GM18867 (cell line): ENCODE measurements at regions not wholly inside any gene's neighbourhood (a gene's known extent, or its start where the extent isn't known, plus 50 kb on each side); places are given as distances from the start of the nearest gene placed in this dataset.
"Not testable (repeated sequence)": the region's sequence is repeated elsewhere in the genome, so short reads cannot be mapped to it uniquely, and the experiment has no call there.

ENCODE experiments used
- ATAC-seq: cut with Tn5 transposase; IDR thresholded peaks from one replicate; pipeline ENCODE4 v1.9.1; 2021; ENCODE audit warnings: mild to moderate bottlenecking, moderate library complexity; ENCODE audit not compliant: unreplicated experiment

DNA sequence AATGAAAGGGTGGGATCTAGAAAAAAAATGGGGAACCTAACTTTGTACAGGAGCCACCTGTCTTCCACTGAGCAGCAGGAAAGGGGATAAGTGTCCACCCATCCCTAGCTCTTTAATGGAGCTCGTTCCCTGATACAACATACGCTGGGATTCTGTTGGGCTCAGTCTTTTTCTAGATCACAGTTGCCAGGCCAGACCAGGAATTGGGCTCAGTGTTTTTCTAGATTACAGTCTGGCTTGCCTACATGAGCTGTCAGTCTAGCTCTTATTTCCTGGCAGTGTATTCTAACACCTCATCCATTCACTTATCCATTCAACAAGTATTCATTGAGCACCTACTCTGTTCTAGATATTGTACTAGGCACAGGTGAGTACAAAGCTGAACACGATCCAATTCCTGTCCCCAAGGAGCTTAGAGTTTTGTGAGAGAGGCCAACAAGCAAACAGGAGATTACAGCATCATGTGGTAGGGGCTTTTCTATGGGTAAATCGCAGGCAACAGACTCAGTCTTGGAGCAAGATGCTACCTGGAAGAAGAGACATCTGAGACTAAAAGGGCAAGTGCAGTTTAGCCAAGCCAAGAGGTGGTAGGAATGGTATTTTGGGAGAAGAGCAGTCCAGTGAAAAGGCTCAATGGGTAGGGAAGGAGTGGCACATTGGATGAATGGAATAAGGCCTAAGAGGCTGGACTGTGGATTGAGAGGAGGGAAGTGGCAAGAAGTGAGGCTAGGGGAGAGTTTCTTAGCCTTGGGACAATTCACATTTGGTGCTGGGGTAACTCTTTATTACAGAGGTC, 138.0 kb upstream of the HS3ST2 start:
- no peak for ATAC-seq

GRCh38 chr16:22677024-22677830, 136.7 kb upstream of the HS3ST2 start:
- ATAC-seq = no peak

DNA sequence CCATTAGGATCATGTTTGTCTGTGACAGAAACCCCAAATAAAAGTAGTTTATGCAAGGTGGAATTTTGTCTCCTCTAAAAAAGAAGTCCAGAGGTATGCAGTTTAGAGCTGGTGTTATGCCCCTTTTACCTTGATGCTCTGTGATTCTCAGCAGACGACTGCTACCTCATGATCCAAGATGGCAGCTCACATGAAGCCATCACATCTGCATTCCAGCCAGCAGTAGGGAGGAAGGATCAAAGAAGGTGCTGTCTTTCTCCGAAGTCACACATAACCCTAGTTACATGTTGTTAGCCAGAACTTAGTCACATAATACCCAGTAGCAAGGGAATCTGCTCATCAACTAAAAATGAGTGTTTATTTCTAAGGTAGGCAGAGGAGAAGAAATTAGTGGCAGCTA, 135.7 kb upstream of the HS3ST2 start:
- ATAC-seq = no peak

- ATAC-seq = no peak
Measured at GRCh38 chr16:22681554-22682291, 132.2 kb upstream of the HS3ST2 start.

- ATAC-seq = no peak
Measured at GRCh38 chr16:22683258-22683657, 130.7 kb upstream of the HS3ST2 start.

- no peak for ATAC-seq
Measured at GRCh38 chr16:22683730-22684573, 130.0 kb upstream of the HS3ST2 start.

- ATAC-seq = no peak
Measured at GRCh38 chr16:22684574-22685458, 129.1 kb upstream of the HS3ST2 start.

- ATAC-seq = no peak
Measured at GRCh38 chr16:22685459-22685830, 128.5 kb upstream of the HS3ST2 start.

DNA sequence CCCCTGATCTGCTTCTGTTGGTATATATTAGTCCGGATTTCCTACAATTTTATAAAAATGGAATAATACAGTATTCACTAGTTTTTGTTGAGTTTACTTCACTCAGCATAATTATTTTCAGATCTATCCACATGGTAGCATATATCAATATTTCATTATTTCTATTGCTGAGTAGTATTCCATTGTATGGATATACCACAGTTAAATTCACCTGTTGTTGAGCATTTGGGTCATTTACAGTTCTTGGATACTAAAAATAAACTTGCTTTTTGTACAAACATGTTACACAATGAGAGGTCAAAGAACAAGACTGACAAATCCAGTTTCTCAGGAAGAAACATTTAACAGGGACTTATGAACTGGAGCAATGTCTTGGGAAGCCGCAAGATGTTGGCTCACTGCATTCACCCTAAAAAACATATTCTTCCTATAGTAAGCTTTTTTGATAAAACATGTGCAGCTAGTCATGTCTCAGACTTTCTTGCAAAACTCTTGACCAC, 126.9 kb upstream of the HS3ST2 start:
- no peak for ATAC-seq

GRCh38 chr16:22688463-22688862, 125.5 kb upstream of the HS3ST2 start:
- no peak for ATAC-seq

DNA sequence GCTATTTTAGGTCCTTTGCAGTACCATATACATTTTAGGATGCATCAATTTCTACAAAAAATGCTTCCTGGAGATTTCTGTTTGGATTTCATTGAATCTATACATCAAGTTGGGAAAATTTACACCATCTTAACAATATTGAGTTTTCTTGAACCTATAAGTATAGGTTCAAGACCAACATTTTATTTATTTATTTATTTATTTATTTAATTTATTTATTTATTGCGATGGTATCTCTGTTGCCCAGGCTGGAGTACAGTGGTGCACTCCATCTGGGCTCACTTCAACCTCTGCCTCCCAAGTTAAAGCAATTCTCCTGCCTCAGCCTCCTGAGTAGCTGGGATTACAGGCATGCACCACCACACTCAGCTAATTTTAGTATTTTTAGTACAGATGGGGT, 125.0 kb upstream of the HS3ST2 start:
- no peak for ATAC-seq

GRCh38 chr16:22691335-22691734, 122.6 kb upstream of the HS3ST2 start:
- no peak for ATAC-seq

GRCh38 chr16:22692034-22692433, 121.9 kb upstream of the HS3ST2 start:
- no peak for ATAC-seq

DNA sequence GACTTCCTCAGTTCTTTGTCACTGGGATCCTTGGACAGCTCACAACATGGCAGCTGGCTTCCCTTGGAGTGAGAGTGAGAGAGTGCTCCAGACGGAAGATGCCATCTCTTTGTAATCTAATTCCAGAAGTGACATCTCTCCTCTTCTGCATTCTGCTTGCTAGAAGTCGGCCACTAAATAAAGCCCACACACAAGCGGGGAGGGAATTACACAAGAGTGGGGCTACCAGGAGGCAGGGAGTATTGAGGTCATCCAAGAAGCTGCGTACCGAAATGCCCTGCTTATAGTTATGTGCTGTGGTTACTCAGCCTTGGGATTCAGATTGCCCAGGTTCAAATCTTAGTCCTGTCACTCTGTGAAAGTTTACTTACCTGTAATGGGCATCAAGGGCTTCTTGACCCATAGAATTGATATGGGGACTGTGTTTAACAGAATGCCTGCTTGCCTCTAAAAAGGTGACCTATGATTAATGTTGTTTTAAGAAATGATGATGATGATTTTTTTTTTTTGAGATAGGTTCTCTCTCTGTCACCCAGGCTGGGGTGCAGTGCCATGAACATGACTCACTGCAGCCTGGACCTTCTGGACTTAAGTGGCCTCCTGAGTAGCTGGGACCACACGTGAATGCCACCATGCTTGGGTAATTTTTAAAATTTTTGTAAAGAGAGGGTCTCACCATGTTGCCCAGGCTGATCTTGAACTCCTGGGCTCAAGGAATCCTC, 120.9 kb upstream of the HS3ST2 start:
- no peak for ATAC-seq

DNA sequence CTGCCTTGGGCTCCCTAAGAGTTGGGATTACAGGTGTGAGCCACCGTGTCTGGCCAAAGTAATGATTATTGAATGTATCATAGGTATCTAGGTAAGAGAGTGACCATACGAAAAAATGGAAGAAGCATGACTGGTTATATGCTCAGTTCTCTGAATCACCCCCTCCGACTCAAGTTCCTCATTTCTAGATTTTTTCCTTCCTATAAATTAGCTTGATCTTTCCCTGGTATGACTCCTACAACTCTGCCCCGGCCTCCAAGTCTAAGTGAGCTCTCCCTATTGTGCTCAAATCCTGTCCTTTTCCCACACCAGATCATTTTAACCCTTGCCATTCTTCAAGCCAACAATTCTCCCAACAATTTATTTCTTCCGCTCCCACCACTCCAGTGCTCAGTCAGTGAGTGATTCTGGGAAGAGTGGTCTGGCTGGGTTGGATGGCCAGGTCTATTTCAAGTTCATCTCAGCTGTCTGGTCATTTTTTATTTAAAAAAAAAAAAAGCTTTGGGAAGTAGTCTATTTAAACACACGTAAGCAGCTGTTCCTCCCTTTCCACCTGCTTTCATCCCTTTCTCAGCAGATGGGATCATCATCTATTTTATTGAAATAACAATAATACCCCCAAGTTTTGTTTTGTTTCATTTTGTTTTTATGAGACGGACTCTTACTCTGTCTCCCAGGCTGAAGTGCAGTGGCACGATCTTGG, 120.2 kb upstream of the HS3ST2 start:
- no peak for ATAC-seq

DNA sequence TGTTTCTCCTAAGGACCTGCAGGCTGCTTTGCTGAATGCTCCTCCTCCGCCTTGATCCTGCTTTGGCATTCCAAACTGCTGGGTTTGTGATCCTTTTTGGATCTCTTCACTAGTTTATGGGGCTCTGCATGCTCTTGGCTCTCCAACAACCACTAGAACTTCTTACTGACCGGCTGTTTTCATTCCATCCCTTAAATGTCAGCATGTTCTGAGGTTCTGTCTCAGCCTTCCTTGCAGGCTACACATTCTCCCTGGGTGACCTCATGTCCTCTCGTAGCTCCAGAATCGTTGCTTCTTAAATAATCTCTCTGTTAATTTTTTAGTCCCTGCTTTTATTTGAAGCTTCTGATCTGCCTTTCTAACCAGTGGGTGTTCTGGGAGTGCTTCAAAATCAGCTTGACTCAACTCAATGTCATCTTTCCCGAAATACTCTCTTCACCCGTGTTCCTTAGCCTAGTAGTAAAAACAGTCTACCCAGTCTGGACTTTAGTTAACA, 119.0 kb upstream of the HS3ST2 start:
- no peak for ATAC-seq

DNA sequence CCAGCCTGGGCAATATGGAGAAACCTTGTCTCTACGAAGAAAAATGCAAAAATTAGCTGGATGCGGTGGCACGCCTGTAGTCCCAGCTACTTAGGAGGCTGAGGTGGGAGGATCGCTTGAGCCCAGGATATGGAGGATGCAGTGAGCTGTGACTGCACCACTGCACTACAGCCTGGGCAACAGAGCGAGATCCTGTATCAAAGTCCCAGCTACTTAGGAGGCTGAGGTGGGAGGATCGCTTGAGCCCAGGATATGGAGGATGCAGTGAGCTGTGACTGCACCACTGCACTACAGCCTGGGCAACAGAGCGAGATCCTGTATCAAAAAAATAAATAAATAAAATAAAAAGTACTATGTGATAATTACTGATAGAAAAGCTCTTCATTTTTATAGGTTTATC, 118.2 kb upstream of the HS3ST2 start:
- not testable (repeated sequence) for ATAC-seq

DNA sequence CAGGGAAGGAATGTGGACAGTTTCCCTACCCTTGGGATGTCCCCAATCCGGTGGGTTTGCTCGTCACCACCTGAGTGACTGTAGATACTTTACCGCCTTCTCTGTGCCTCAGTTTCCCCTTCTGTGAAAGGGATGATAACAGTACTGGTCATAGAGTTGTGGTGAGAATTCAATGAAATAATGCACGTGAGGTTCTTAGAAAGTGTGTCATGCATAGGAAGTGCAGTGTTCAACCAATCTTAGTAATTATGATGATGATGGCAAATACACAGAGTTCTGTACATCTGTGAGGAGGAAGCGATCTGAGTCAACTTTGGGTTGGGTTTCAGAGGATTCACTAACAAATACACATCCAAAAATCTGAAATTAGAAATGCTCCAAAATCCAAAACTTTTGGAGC, 114.6 kb upstream of the HS3ST2 start:
- ATAC-seq = no peak
